ENCODE measurements at regions not wholly inside any gene's neighbourhood (a gene's known extent, or its start where the extent isn't known, plus 50 kb on each side); places are given as distances from the start of the nearest gene placed in this dataset.

DNA sequence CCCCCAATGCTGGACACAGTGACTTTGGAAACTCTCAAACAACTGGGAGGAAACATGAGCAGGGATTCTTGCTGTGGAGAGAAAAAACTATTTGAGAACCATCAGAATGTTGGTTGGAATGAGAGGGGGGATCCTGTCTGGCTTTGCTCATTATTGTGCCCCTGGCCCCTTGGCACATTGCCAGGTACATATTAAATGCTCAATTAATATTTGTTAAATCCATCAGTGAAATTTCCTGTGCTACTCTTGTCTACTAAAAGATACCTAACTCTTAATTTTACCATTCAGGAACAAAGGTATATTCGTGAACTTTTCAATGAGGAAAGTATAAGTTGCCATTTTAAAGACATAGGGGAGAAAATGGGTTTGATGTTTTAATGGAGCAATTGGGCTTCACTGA, 329.4 kb downstream of the OTUD1 start:
- TF ChIP-seq EZH2 (IDR thresholded peaks at IDR 0.05; ENCODE audit: insufficient read depth, low read length) = no peak
- TF ChIP-seq, protein P1, sequence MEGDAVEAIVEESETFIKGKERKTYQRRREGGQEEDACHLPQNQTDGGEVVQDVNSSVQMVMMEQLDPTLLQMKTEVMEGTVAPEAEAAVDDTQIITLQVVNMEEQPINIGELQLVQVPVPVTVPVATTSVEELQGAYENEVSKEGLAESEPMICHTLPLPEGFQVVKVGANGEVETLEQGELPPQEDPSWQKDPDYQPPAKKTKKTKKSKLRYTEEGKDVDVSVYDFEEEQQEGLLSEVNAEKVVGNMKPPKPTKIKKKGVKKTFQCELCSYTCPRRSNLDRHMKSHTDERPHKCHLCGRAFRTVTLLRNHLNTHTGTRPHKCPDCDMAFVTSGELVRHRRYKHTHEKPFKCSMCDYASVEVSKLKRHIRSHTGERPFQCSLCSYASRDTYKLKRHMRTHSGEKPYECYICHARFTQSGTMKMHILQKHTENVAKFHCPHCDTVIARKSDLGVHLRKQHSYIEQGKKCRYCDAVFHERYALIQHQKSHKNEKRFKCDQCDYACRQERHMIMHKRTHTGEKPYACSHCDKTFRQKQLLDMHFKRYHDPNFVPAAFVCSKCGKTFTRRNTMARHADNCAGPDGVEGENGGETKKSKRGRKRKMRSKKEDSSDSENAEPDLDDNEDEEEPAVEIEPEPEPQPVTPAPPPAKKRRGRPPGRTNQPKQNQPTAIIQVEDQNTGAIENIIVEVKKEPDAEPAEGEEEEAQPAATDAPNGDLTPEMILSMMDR (IDR thresholded peaks at IDR 0.05; ENCODE audit: insufficient read depth, low read depth, low read length) = no peak

Measured in astrocyte (in vitro differentiated cells and primary cell).